ENCODE measurements at regions not wholly inside any gene's neighbourhood (a gene's known extent, or its start where the extent isn't known, plus 50 kb on each side); places are given as distances from the start of the nearest gene placed in this dataset.

GRCh38 chr20:50401587-50402418 is 108.4 kb upstream of the PTPN1 start (continued):
- no peak for TF ChIP-seq ZBTB40 (IDR thresholded peaks at IDR 0.05)
- 0 out of 2 replicates have a peak, but pooled peaks have one; percentile 22 for TF ChIP-seq ZBTB40 (CRISPR knock-in tag; IDR thresholded peaks at IDR 0.05)
- TF ChIP-seq CREM (IDR thresholded peaks at IDR 0.05; ENCODE audit: low read depth), result no peak
- peak; percentile 65; the same call in 1 of the 2 replicates for TF ChIP-seq SMARCA5 (IDR thresholded peaks at IDR 0.05)
- no peak for TF ChIP-seq ATF2 (CRISPR knock-in tag; IDR thresholded peaks at IDR 0.05)
- no peak for TF ChIP-seq DDX20 (tag; IDR thresholded peaks at IDR 0.05; ENCODE audit: low read depth)
- no peak for TF ChIP-seq ZNF384 (IDR thresholded peaks at IDR 0.05; ENCODE audit: low read depth, low read length)
- TF ChIP-seq RBFOX2 (IDR thresholded peaks at IDR 0.05; ENCODE audit: low read depth, low read length), result no peak
- TF ChIP-seq ZNF121 (CRISPR knock-in tag; conservative IDR thresholded peaks at IDR 0.05), result no peak
- peak; percentile 61 for TF ChIP-seq ZFP36 (IDR thresholded peaks at IDR 0.05; ENCODE audit: low read depth, low read length, partially characterized antibody)
- no peak for TF ChIP-seq ZNF165 (CRISPR knock-in tag; IDR thresholded peaks at IDR 0.05; ENCODE audit: borderline replicate concordance)
- TF ChIP-seq BCOR (IDR thresholded peaks at IDR 0.05), result peak; percentile 73
- no peak for TF ChIP-seq MAZ (CRISPR knock-in tag; conservative IDR thresholded peaks at IDR 0.05 in 1 of 2, IDR thresholded peaks at IDR 0.05 in 1 of 2)
- no peak for TF ChIP-seq ETS2 (tag; IDR thresholded peaks at IDR 0.05; ENCODE audit: borderline replicate concordance, poor library complexity, severe bottlenecking)
- TF ChIP-seq KDM1A (IDR thresholded peaks at IDR 0.05), result peak; percentile 58 to 59; a peak in 3 of 4 replicates
- no peak for TF ChIP-seq SNAPC5 (CRISPR knock-in tag; IDR thresholded peaks at IDR 0.05)
- no peak for TF ChIP-seq ZNF57 (CRISPR knock-in tag; IDR thresholded peaks at IDR 0.05)
- TF ChIP-seq TCF3 (CRISPR knock-in tag; IDR thresholded peaks at IDR 0.05), result no peak
- no peak for TF ChIP-seq CC2D1A (IDR thresholded peaks at IDR 0.05)
- TF ChIP-seq PTBP1 (IDR thresholded peaks at IDR 0.05; ENCODE audit: low read depth, low read length), result no peak

Measured in K562 (cell line).